H1 (cell line): ENCODE measurements at regions not wholly inside any gene's neighbourhood (a gene's known extent, or its start where the extent isn't known, plus 50 kb on each side); places are given as distances from the start of the nearest gene placed in this dataset.

Experiments
- CREB1 ChIP-seq: IDR thresholded peaks from 2 replicates; pipeline ENCODE4 v1.6.1; 2012; ENCODE audit warnings: inconsistent platforms
- NRF1 ChIP-seq: IDR thresholded peaks from 2 replicates; pipeline ENCODE4 v1.6.1; 2011; ENCODE audit warnings: mild to moderate bottlenecking, low read depth, low read length, improper control_type of control experiment
- SP1 ChIP-seq: IDR thresholded peaks from 2 replicates; pipeline ENCODE4 v1.6.1; 2011; ENCODE audit warnings: low read depth, low read length
- ZNF274 ChIP-seq: IDR thresholded peaks from 2 replicates; pipeline ENCODE4 v1.7.0; 2012; ENCODE audit warnings: low read length, borderline replicate concordance; ENCODE audit errors: extremely low read depth
- TF ChIP-seq, protein P1 (sequence below): IDR thresholded peaks from 2 replicates; pipeline ENCODE4 v1.6.1; 2011; ENCODE audit warnings: low read depth, mild to moderate bottlenecking, low read length; ENCODE audit not compliant: insufficient read depth

DNA sequence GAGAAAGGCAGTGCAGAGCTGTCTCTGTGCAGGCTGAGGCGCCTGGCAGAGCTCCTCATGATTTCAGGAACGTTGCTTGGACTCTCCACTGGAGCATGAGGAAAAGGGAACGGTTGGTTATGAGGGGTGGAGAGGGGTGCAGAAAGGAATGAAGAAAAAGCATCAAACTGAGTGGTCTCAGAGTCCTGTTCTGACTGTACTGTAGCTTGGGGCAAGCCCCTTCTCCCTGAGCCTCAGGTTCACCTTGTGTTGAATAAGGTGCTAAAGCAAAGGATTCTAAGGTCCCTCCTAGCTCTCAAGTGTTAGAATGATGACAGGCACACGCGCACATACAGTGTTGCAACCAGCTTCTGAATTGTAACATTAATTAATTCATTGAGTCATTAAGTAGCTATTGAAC lies 125.2 kb upstream of the PARP11 start (continued):
- TF ChIP-seq NRF1 (no peak), SP1 (no peak), CREB1 (no peak), ZNF274 (no peak)
- TF ChIP-seq, protein P1, sequence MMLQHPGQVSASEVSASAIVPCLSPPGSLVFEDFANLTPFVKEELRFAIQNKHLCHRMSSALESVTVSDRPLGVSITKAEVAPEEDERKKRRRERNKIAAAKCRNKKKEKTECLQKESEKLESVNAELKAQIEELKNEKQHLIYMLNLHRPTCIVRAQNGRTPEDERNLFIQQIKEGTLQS, result no peak
